CD4-positive, alpha-beta memory T cell (primary cell): ENCODE measurements at regions not wholly inside any gene's neighbourhood (a gene's known extent, or its start where the extent isn't known, plus 50 kb on each side); places are given as distances from the start of the nearest gene placed in this dataset.

Experiments used
- CTCF ChIA-PET: fragments of 350-600 bp; sonication (Branson Sonifier 250); formaldehyde crosslinking; loops from one replicate; lab custom pipeline; 2021; ENCODE audit warnings: inconsistent platforms; ENCODE audit not compliant: partially characterized antibody; lab: Charles Lee
- POLR2A ChIA-PET: fragments of 350-600 bp; sonication (Branson Sonifier 250); formaldehyde crosslinking; loops from one replicate; lab custom pipeline; 2021; ENCODE audit not compliant: partially characterized antibody; lab: Charles Lee
- DNase-seq, 5 donors: peaks; one replicate each; pipeline versions ENCODE4 v3.0.0 to v3.0.0-alpha.2; 2020 to 2022; ENCODE audit warnings: mixed read lengths in 1 of 5
- H3K27ac ChIP-seq: one replicate; pipeline ENCODE4 v1.7.0; 2013; ENCODE audit warnings: low read depth, low read length
- H3K27me3 ChIP-seq: 2 replicates; pipeline ENCODE4 v1.7.0; 2013; ENCODE audit warnings: mild to moderate bottlenecking, low read length, moderate library complexity; ENCODE audit not compliant: insufficient read depth
- H3K36me3 ChIP-seq: 2 replicates; pipeline ENCODE4 v1.7.0; 2013; ENCODE audit warnings: mild to moderate bottlenecking, low read length, moderate library complexity; ENCODE audit not compliant: insufficient read depth
- H3K4me1 ChIP-seq: 2 replicates; pipeline ENCODE4 v1.7.0; 2013; ENCODE audit warnings: mild to moderate bottlenecking, low read length, moderate library complexity; ENCODE audit not compliant: insufficient read depth
- H3K4me3 ChIP-seq, 2 donors: one replicate each; pipeline ENCODE4 v1.7.0; 2013; ENCODE audit warnings: low read length in 2 of 2, mild to moderate bottlenecking in 1 of 2
- H3K9me3 ChIP-seq, 2 donors: one replicate each; pipeline ENCODE4 v1.7.0; 2013; ENCODE audit warnings: low read length in 2 of 2, control low read depth in 1 of 2; ENCODE audit not compliant: control insufficient read depth in 1 of 2
- H3K27ac Mint-ChIP-seq, 7 donors: one replicate each; pipeline ENCODE4 v1.8.0; 2020 to 2021; ENCODE audit warnings: mixed read lengths in 7 of 7, mild to moderate bottlenecking in 6 of 7, inconsistent platforms in 3 of 7, moderate library complexity in 3 of 7
- H3K27me3 Mint-ChIP-seq, 2 donors: one replicate each; pipeline ENCODE4 v1.8.0; 2020 to 2021; ENCODE audit warnings: mixed read lengths in 2 of 2
- H3K36me3 Mint-ChIP-seq, 2 donors: one replicate each; pipeline ENCODE4 v1.8.0; 2020 to 2021; ENCODE audit warnings: mixed read lengths in 2 of 2, inconsistent platforms in 1 of 2, mild to moderate bottlenecking in 1 of 2
- H3K4me1 Mint-ChIP-seq, 4 donors: one replicate each; pipeline ENCODE4 v1.8.0; 2020 to 2021; ENCODE audit warnings: mixed read lengths in 4 of 4, mild to moderate bottlenecking in 1 of 4
- H3K4me3 Mint-ChIP-seq, 8 donors: one replicate each; pipeline ENCODE4 v1.8.0; 2020 to 2021; ENCODE audit warnings: mixed read lengths in 8 of 8, mild to moderate bottlenecking in 7 of 8, moderate library complexity in 6 of 8, inconsistent platforms in 3 of 8
- H3K9me3 Mint-ChIP-seq, 8 donors: one replicate each; pipeline ENCODE4 v1.8.0; 2020 to 2021; ENCODE audit warnings: mixed read lengths in 8 of 8, mild to moderate bottlenecking in 5 of 8, inconsistent platforms in 3 of 8, moderate library complexity in 1 of 8
- intact Hi-C: fragments of 100-400 bp; cut with micrococcal nuclease; formaldehyde crosslinking; loops from one replicate; pipeline ENCODE4 v1.15.1; 2023

DNA sequence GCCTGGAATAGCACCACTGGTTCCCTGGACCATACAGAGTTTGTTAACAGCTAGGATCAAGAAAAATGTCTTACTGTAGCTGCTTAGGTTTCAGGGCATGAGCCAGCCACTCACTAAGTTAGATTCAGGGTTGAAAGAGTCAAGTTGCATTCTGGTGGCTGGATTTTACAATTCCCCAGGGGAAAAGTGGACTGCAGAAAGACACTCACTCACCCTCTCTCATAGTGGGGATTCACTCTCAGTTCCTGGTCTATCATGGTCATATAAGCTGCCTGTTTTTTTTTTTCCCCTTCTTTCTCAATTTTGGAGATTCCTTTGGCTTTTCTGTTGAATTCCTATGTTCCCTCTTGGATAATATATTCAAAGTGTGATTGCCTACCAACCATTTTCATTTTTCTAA is 744.2 kb upstream of the GRIA3 start:
- Mint-ChIP-seq H3K9me3 (peaks cover 0 to 18% (median 14%) of the 10 kb centered on the region in 8 donors), H3K27ac (no peak overlapping the region), H3K36me3 (no peaks in the 10 kb centered on the region), H3K4me1 (no peaks in the 10 kb centered on the region), H3K4me3 (no peak overlapping the region), H3K27me3 (no peaks in the 10 kb centered on the region)
- Histone ChIP-seq H3K36me3 (no peaks in the 10 kb centered on the region), H3K4me3 (no peak overlapping the region), H3K9me3 (no peaks in the 10 kb centered on the region), H3K27ac (no peak overlapping the region), H3K27me3 (no peaks in the 10 kb centered on the region), H3K4me1 (no peaks in the 10 kb centered on the region)
- DNase-seq, result no peak
- ChIA-PET CTCF (no interaction called here), POLR2A (no interaction called here)
- intact Hi-C loops, result no loop called here

DNA sequence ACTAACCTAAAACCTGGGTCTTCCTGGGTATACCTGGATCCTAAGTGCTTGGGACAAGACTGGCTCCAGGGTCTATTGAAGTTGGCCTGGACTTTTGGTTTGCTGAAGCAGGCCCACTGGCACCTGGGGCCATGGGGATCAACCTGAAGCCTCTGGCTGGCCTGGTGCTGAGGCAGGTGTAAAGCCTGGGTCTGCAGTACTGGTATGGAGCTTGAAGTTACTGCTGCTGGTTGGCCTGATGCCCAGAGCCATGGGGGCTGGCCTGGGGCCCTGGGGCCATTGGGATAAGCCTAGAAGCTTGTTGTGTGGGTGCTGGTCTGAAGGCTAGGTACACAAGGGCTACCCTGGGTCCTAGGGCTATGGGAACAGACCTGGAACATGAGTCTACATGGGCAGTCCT is 743.2 kb upstream of the GRIA3 start:
- POLR2A ChIA-PET, result no interaction called here
- no peak overlapping the region for H3K27ac Mint-ChIP-seq
- no peaks in the 10 kb centered on the region for H3K4me1 ChIP-seq
- no peak for DNase-seq
- peaks cover 0 to 23% (median 14%) of the 10 kb centered on the region in 8 donors for H3K9me3 Mint-ChIP-seq
- no peaks in the 10 kb centered on the region for H3K9me3 ChIP-seq
- H3K4me3 ChIP-seq, result no peak overlapping the region
- H3K27me3 ChIP-seq, result no peaks in the 10 kb centered on the region
- no peaks in the 10 kb centered on the region for H3K36me3 ChIP-seq
- H3K4me3 Mint-ChIP-seq, result no peak overlapping the region
- no peaks in the 10 kb centered on the region for H3K36me3 Mint-ChIP-seq
- intact Hi-C loops, result no loop called here
- no peaks in the 10 kb centered on the region for H3K4me1 Mint-ChIP-seq
- H3K27ac ChIP-seq, result no peak overlapping the region
- CTCF ChIA-PET, result no interaction called here
- no peaks in the 10 kb centered on the region for H3K27me3 Mint-ChIP-seq

DNA sequence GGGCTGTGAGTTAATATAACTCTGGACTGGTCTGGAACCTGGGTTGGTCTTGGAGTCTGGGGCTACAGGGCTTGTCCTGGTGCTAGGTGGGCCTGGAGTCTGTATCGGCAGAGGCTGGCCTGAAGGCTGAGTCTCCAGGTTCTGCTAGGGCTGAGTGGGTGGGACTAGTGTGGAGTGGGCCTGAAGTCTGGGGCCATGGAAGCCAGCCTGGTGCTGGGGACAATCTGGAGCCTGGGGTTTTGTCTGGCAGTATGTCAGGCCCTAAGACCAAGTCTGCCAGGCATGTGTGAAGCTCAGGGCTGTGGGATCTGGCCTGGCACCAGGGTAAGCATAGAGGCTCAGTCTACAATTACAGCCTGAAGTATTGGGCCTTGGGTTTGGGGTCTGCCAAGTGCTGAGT is 742.6 kb upstream of the GRIA3 start:
- no peaks in the 10 kb centered on the region for H3K36me3 Mint-ChIP-seq
- no peak overlapping the region for H3K4me3 Mint-ChIP-seq
- H3K4me1 ChIP-seq, result no peaks in the 10 kb centered on the region
- no peaks in the 10 kb centered on the region for H3K36me3 ChIP-seq
- H3K9me3 ChIP-seq, result no peaks in the 10 kb centered on the region
- no peak overlapping the region for H3K27ac Mint-ChIP-seq
- no peaks in the 10 kb centered on the region for H3K4me1 Mint-ChIP-seq
- CTCF ChIA-PET, result no interaction called here
- H3K9me3 Mint-ChIP-seq, result peaks cover 0 to 25% (median 14%) of the 10 kb centered on the region in 8 donors
- no peak overlapping the region for H3K4me3 ChIP-seq
- intact Hi-C loops, result no loop called here
- POLR2A ChIA-PET, result no interaction called here
- no peak overlapping the region for H3K27ac ChIP-seq
- no peaks in the 10 kb centered on the region for H3K27me3 Mint-ChIP-seq
- DNase-seq, result no peak
- no peaks in the 10 kb centered on the region for H3K27me3 ChIP-seq

DNA sequence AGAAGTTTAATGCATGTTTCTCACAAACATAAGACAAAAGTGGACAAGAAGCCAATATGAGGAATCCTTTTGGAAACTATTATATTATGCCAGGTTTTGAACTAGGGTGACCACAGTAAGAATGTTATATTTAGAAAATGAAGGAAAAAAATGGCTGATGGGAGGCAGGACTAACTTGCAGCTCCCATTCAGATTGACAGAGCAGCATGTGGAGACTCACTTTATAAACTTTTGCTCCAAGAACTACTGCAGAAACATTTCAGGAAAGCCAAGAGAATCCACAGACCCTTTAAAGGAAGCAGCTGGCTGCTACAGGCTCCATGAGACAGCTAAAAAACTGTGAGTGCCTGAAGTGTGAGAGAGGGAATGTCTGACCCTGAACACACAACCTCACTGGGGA is 738.6 kb upstream of the GRIA3 start:
- Mint-ChIP-seq H3K27ac (peak overlapping the region in 1 of 7 donors; percentile 74), H3K4me3 (no peak overlapping the region), H3K27me3 (no peaks in the 10 kb centered on the region), H3K4me1 (no peaks in the 10 kb centered on the region), H3K9me3 (peaks cover 0 to 9% (median 3%) of the 10 kb centered on the region in 8 donors), H3K36me3 (no peaks in the 10 kb centered on the region)
- H3K4me1 ChIP-seq, result no peaks in the 10 kb centered on the region
- no peaks in the 10 kb centered on the region for H3K36me3 ChIP-seq
- intact Hi-C loops, result no loop called here
- ChIA-PET CTCF (no interaction called here), POLR2A (no interaction called here)
- DNase-seq, result no peak
- no peaks in the 10 kb centered on the region for H3K27me3 ChIP-seq
- H3K4me3 ChIP-seq, result no peak overlapping the region
- no peak overlapping the region for H3K27ac ChIP-seq
- H3K9me3 ChIP-seq, result no peaks in the 10 kb centered on the region

DNA sequence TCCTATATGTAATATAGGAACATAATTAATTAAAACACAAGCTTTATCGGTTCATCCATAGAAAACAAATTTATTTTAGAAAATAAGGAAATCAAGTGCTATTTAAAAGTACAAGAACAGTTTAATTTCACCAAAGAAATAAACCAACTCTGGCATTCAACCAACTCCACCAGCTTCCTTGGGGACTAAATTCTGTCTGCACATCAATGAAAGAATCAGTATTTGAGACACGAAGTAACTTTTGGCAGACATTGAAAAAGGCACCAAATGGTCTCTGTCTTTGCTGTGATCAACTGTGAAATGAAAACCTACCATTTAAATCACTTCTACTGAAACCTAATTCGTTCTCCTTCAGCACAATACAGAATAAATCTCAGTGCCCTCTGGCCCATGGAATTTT is 719.7 kb upstream of the GRIA3 start:
- H3K27me3 Mint-ChIP-seq, result no peaks in the 10 kb centered on the region
- ChIA-PET POLR2A (no interaction called here), CTCF (no interaction called here)

DNA sequence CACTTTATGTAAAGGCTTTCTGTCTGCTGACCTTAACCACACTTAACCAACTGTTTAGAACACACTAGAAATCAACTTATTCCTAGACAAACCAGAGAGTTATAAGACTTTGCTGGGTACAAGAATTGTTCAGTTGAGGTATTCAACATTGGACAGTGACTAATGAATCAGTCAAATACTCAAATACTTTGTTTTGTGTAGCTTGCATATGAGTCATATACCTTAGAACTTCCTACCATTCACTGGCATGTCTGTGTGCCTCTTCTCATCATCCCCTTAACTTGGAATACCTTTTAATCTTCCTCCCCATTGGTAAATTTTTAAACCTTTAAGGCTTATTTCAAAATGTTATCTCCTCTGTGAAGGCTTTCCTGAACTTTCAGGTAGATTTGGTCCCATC is 708.8 kb upstream of the GRIA3 start:
- Mint-ChIP-seq H3K27ac (no peak overlapping the region), H3K4me3 (no peak overlapping the region), H3K27me3 (no peaks in the 10 kb centered on the region), H3K36me3 (no peaks in the 10 kb centered on the region), H3K4me1 (no peaks in the 10 kb centered on the region), H3K9me3 (peaks cover 0 to 5% (median 0%) of the 10 kb centered on the region in 8 donors)
- H3K4me3 ChIP-seq, result no peak overlapping the region
- intact Hi-C loops, result no loop called here
- DNase-seq, result no peak
- CTCF ChIA-PET, result no interaction called here
- H3K27ac ChIP-seq, result no peak overlapping the region
- no peaks in the 10 kb centered on the region for H3K4me1 ChIP-seq
- H3K9me3 ChIP-seq, result no peaks in the 10 kb centered on the region
- H3K27me3 ChIP-seq, result no peaks in the 10 kb centered on the region
- H3K36me3 ChIP-seq, result no peaks in the 10 kb centered on the region
- POLR2A ChIA-PET, result no interaction called here

More for the DNA sequence above, 719.7 kb upstream of the GRIA3 start:
- no peak overlapping the region for H3K4me3 ChIP-seq
- H3K4me1 ChIP-seq, result no peaks in the 10 kb centered on the region
- intact Hi-C loops, result no loop called here
- Mint-ChIP-seq H3K4me1 (no peaks in the 10 kb centered on the region), H3K36me3 (no peaks in the 10 kb centered on the region), H3K9me3 (no peaks in the 10 kb centered on the region), H3K27ac (no peak overlapping the region), H3K4me3 (no peak overlapping the region)
- H3K9me3 ChIP-seq, result no peaks in the 10 kb centered on the region
- no peak for DNase-seq
- H3K27me3 ChIP-seq, result no peaks in the 10 kb centered on the region
- no peaks in the 10 kb centered on the region for H3K36me3 ChIP-seq
- H3K27ac ChIP-seq, result no peak overlapping the region

DNA sequence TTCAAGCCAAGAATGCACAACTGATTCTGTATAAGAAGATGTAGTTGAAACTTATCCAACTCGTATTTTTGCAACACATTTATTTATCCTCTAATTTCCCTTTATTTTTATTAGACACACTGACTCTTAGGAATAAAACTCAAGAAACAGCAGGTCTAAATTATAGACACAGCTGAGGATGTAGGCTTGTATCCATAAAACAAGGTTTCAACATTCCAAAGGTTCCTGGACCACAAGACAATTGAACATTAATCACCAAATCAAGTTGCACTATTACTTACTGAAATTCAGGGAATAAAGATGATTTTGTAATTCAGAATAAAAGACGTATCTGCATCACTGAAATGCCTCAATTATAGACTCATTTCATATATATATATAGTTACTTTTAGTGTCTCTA is 683.5 kb upstream of the GRIA3 start:
- no peaks in the 10 kb centered on the region for H3K27me3 ChIP-seq
- H3K4me1 ChIP-seq, result no peaks in the 10 kb centered on the region
- no peaks in the 10 kb centered on the region for H3K9me3 ChIP-seq
- Mint-ChIP-seq H3K36me3 (no peaks in the 10 kb centered on the region), H3K4me3 (no peak overlapping the region), H3K4me1 (no peaks in the 10 kb centered on the region), H3K9me3 (peaks cover 0 to 14% (median 2%) of the 10 kb centered on the region in 8 donors), H3K27ac (no peak overlapping the region), H3K27me3 (no peaks in the 10 kb centered on the region)
- DNase-seq, result no peak
- ChIA-PET CTCF (no interaction called here), POLR2A (no interaction called here)
- no peaks in the 10 kb centered on the region for H3K36me3 ChIP-seq
- H3K27ac ChIP-seq, result no peak overlapping the region
- no peak overlapping the region for H3K4me3 ChIP-seq
- intact Hi-C loops, result no loop called here

DNA sequence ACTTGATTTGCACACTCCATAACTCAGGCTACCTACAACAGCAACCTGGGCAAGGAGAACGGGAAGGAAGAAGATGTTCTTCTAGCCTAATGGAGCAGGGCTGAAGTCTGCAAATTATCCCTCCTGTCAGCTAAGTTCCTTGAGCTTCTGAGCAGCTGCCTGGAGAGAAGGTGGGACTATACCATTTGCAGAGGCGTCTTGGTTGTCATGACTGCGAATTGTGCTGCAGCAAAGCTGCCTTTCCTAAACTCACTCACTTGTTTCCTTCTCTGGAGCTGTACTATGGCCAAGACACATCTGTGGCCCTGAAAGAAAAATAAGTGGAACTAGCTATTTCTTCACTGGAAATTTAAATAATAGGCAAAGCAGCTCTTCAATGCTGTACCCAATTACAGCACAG is 682.4 kb upstream of the GRIA3 start:
- Mint-ChIP-seq H3K4me3 (no peak overlapping the region), H3K27me3 (no peaks in the 10 kb centered on the region), H3K36me3 (no peaks in the 10 kb centered on the region)

More for the DNA sequence above, 682.4 kb upstream of the GRIA3 start:
- Mint-ChIP-seq H3K4me1 (no peaks in the 10 kb centered on the region), H3K27ac (no peak overlapping the region), H3K9me3 (peaks cover 0 to 13% (median 2%) of the 10 kb centered on the region in 8 donors)
- Histone ChIP-seq H3K9me3 (no peaks in the 10 kb centered on the region), H3K4me1 (no peaks in the 10 kb centered on the region), H3K4me3 (no peak overlapping the region), H3K27ac (no peak overlapping the region), H3K27me3 (no peaks in the 10 kb centered on the region), H3K36me3 (no peaks in the 10 kb centered on the region)
- intact Hi-C loops, result no loop called here
- no peak for DNase-seq
- CTCF ChIA-PET, result no interaction called here
- POLR2A ChIA-PET, result no interaction called here
